ENCODE measurements at regions not wholly inside any gene's neighbourhood (a gene's known extent, or its start where the extent isn't known, plus 50 kb on each side); places are given as distances from the start of the nearest gene placed in this dataset.
"Not testable (repeated sequence)": the region's sequence is repeated elsewhere in the genome, so short reads cannot be mapped to it uniquely, and the experiment has no call there.

- no peak for DNase-seq
These were observed 133.8 kb downstream of the SNX5 start for GRCh38 chr20:17834804-17835203.

- DNase-seq = no peak
These were observed 133.4 kb downstream of the BANF2 start for GRCh38 chr20:17833036-17833674.

- no peak for DNase-seq
These were observed 132.6 kb downstream of the BANF2 start for GRCh38 chr20:17832236-17832915.

- DNase-seq = no peak
These were observed 128.9 kb downstream of the BANF2 start for GRCh38 chr20:17828598-17829144.

GRCh38 chr20:17827759-17828559 is 128.2 kb downstream of the BANF2 start:
- DNase-seq = no peak

DNA sequence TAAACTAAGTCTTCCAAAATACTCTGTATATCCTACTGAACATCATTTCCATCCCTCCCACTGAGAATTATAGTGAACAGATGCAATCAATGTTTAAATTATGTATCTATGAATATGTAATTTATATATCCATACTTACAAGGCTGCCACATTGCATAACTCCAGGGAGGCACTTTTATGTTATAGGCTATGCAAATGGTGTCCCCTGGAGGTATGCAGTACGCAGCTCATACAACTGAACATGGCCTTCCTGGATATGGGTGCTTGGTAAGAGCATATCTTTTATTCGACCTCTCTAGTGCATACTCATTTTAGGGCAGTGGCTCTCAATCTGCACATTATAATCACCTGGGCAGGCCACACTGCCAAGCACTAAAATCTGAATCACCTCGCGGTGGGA is 127.3 kb downstream of the BANF2 start:
- no peak for DNase-seq

GRCh38 chr20:17825960-17826843 is 126.4 kb downstream of the BANF2 start:
- DNase-seq = no peak

DNA sequence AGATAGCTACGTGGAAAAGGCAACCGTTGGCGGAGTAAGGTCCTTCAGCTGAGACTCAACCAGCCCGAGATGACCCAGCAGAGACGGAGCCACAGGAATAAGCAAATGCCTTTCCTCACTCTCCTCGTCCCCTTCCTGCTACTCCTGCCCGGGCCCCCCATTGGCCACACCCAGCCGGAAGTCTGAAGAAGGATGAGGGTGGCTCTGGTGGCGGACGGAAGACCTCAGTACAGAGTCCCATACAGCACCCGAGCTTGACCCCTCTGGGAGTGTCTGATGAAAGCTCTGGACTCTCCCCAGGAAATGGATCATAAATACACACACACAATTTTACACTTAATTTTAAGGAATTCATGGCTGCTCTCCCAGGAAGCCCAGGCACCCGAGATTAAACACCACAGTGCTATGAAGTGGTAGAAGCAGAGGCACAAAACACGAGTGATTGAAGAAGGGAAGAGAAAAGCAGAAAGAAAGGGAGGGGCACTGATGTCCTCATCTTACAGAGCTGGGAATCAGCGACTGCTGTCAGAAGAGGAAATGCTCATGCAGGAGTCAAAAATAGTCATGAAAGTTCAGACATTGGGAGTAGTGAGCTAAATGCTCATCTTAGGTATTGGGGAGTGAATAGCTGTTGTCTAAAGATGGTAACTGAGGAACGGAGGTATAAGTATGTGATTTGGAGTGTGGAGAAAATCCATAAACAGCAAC is 125.6 kb downstream of the BANF2 start:
- no peak for DNase-seq

DNA sequence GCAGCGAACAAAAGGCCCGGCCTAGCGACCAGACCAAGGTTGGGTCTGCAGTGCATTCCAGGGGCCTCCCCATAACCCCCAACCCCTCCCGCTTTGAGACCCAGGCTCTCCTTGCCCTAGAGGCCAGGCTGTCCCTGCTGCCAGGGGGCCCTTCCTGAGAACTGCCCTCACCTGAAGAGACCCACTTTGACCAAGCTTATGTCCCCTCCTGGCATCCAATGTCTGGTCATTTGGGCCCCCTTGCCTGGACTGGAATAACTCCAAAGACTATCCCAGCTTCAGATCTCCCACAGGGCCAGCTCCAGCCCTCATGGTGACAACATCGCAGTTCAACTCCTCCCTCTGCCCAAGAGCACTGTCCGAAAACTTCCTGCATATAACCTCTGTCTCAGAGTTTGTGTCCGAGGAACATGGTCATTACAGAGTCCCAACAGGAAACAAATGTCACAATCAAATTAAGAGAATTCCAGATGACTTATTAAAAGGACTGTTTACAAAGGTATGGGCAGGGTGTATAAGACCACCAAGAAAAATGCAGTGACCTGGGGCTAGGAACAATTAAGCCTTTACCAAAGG is 125.0 kb downstream of the BANF2 start:
- DNase-seq = no peak

GRCh38 chr20:17823409-17824144 is 123.8 kb downstream of the BANF2 start:
- no peak for DNase-seq

GRCh38 chr20:17822540-17823408 is 123.0 kb downstream of the BANF2 start:
- no peak for DNase-seq

- DNase-seq = no peak
These were observed 122.3 kb downstream of the BANF2 start for GRCh38 chr20:17822039-17822438.

GRCh38 chr20:17821606-17822005 is 121.8 kb downstream of the BANF2 start:
- DNase-seq = not testable (repeated sequence)

GRCh38 chr20:17819395-17820093 is 119.8 kb downstream of the BANF2 start:
- no peak for DNase-seq

- DNase-seq = no peak
These were observed 118.4 kb downstream of the BANF2 start for GRCh38 chr20:17818187-17818586.

- no peak for DNase-seq
These were observed 117.2 kb downstream of the BANF2 start for GRCh38 chr20:17816804-17817587.

DNA sequence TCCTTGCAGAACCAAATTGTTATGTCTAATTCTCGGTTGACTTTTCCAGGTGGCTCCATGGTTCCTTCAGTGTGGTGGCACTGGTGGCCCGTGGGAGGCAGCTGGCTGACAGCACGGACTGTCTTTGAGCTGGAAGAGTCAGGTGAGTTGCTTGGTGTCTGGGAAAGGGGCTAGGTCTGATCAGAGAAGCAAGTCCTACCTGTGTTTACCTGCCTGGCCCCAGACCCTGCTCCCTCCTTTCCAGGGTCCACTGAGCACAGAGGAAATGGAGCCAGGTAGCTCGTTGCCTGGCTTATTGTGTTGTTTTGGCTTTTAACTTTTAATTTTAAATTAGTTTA is 111.8 kb downstream of the BANF2 start:
- no peak for DNase-seq

DNA sequence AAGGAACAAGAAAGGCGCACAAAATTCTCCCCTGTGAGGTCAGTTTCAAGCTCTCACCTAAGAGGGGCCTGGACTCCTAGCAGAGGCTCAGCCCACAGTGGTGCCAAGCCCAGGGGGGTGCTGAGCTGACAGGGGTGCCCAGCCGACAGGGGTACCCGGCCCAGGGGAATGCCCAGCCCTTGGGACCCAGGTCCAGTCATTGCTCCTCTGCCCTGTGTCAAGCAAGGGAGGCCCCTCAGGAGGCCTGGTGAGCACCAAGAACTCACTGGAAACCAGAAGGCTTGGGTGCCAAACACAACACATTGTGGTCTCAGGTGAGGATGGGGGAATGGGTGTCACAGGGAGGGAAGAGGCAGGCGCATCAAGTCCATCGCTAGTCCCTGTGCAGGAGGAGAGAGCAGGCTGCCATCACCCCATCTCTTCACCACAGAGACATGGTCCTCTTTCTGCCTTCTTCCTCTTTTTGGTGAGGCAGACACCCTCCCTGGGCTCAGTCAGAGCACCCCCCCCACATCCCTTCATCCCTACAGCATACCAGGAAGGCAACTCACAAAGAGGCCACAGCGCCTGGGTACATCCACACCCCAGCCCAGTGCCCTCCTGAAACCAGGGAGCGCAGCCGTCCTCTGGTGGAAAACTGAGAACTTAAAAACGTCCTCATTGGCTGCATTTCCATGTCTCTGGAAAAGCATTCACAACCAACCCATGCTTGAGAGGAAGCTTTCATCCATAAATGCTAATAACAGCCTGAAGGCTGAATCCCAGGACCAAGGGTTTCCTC is 111.3 kb downstream of the BANF2 start:
- DNase-seq = no peak

Measured in SHP77 treated with DMSO at 0.1 percent for 48 hours (cell line).